ENCODE measurements at regions not wholly inside any gene's neighbourhood (a gene's known extent, or its start where the extent isn't known, plus 50 kb on each side); places are given as distances from the start of the nearest gene placed in this dataset.

DNA sequence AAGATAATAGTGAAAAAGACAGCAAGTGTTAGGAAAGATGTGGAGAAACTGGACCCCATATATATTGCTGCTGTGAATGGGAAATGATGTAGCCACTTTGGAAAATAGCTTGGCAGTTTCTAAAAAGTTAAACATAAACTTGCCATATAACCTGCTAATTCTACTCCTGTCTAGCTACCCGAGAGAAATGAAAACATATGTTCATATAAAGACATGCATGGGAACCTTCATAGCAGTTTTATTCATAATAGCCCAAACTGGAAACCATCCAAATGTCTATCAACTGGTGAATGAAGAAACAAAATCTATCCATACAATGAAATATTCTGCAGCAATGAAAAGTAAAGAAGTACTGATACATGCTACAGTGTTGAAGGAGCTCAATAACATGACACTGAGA, 50.4 kb upstream of the NABP1 start:
- no peak for DNase-seq
- Mint-ChIP-seq H3K27me3 (ENCODE audit: low read depth) (no peaks in the 10 kb centered on the region), H3K4me3 (no peak overlapping the region), H3K27ac (no peak overlapping the region), H3K9me3 (peaks cover 0 to 6% of the 10 kb centered on the region in 2 donors), H3K36me3 (ENCODE audit: insufficient read depth in 2 of 2) (peaks cover 2% of the 10 kb centered on the region in 2 donors), H3K4me1 (ENCODE audit: low read depth) (peaks cover 56% of the 10 kb centered on the region)
- ATAC-seq (replicated peaks in 1 of 2): no peak

Data from activated T-cell treated with anti-CD3 and anti-CD28 coated beads, Interleukin-2, amount 50 U/mL, for 72 hours (primary cell).